ENCODE measurements at regions not wholly inside any gene's neighbourhood (a gene's known extent, or its start where the extent isn't known, plus 50 kb on each side); places are given as distances from the start of the nearest gene placed in this dataset.
"Not testable (repeated sequence)": the region's sequence is repeated elsewhere in the genome, so short reads cannot be mapped to it uniquely, and the experiment has no call there.

DNA sequence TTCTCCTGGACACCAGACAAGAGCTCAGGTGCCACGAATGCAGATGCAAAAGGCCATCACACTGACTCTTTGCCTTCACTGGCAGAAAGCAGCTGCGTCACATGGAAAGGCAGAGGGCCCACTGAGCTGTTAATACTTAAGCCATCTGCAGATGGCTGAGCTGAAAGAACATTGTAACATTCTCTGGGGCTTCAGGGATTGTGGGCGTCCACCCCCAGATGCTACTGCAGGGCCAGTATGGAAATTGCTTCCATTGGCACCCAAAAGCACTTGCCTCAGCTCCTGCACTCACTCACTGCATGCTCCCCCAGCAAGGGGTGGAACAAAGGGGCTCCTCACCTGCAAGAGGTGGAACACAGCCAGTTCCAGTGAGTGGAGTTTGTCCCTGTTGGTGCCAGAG lies 1264.6 kb downstream of the REEP3 start:
- Mint-ChIP-seq H3K4me3 (no peak overlapping the region), H3K9me3 (peaks cover 9% of the 10 kb centered on the region in 2 donors), H3K36me3 (no peaks in the 10 kb centered on the region), H3K27ac (no peak overlapping the region), H3K4me1 (no peaks in the 10 kb centered on the region), H3K27me3 (ENCODE audit: low read depth in 2 of 2) (no peaks in the 10 kb centered on the region)
- Histone ChIP-seq H3K27me3 (ENCODE audit: control insufficient read depth, insufficient read depth, low read length) (no peaks in the 10 kb centered on the region), H3K36me3 (ENCODE audit: control insufficient read depth, insufficient read depth, low read length) (no peaks in the 10 kb centered on the region), H3K27ac (ENCODE audit: low read length) (no peak overlapping the region), H3K4me1 (ENCODE audit: control insufficient read depth, insufficient read depth, low read length) (no peaks in the 10 kb centered on the region), H3K9me3 (ENCODE audit: control insufficient read depth, insufficient read depth, low read length) (peaks cover 4% of the 10 kb centered on the region), H3K4me3 (ENCODE audit: low read length) (no peak overlapping the region)
- no peak for ATAC-seq
- intact Hi-C loops (cut with micrococcal nuclease) = no loop called here
- no peak for DNase-seq
- TF ChIP-seq, protein P1, sequence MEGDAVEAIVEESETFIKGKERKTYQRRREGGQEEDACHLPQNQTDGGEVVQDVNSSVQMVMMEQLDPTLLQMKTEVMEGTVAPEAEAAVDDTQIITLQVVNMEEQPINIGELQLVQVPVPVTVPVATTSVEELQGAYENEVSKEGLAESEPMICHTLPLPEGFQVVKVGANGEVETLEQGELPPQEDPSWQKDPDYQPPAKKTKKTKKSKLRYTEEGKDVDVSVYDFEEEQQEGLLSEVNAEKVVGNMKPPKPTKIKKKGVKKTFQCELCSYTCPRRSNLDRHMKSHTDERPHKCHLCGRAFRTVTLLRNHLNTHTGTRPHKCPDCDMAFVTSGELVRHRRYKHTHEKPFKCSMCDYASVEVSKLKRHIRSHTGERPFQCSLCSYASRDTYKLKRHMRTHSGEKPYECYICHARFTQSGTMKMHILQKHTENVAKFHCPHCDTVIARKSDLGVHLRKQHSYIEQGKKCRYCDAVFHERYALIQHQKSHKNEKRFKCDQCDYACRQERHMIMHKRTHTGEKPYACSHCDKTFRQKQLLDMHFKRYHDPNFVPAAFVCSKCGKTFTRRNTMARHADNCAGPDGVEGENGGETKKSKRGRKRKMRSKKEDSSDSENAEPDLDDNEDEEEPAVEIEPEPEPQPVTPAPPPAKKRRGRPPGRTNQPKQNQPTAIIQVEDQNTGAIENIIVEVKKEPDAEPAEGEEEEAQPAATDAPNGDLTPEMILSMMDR (IDR thresholded peaks at IDR 0.05) = no peak
- 80% methylated on average over 3 of the region's 3 CpGs for WGBS (ENCODE audit: insufficient coverage)

DNA sequence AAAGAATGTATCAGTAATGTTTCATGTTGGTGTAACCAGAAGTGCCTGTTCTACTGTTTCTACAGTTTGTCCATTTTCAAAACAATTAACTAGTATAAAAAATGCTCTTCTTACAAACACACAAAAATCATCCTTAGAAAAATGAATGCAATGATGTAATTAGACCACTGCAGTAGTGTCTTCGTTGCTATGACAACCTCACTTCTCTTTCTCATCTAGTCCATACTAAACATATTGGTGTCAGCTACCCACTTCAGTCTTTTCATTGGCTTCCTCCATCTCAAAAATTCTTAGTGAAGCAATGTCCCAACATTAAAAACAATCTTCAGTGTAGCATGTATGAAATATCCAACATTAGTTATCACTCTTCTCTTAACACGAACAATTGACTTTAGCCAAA lies 1265.8 kb downstream of the REEP3 start:
- Mint-ChIP-seq H3K27ac (no peak overlapping the region), H3K9me3 (peaks cover 9% of the 10 kb centered on the region in 2 donors), H3K27me3 (ENCODE audit: low read depth in 2 of 2) (no peaks in the 10 kb centered on the region), H3K36me3 (no peaks in the 10 kb centered on the region), H3K4me3 (no peak overlapping the region), H3K4me1 (no peaks in the 10 kb centered on the region)
- Histone ChIP-seq H3K9me3 (ENCODE audit: control insufficient read depth, insufficient read depth, low read length) (peaks cover 4% of the 10 kb centered on the region), H3K27me3 (ENCODE audit: control insufficient read depth, insufficient read depth, low read length) (no peaks in the 10 kb centered on the region), H3K4me3 (ENCODE audit: low read length) (no peak overlapping the region), H3K36me3 (ENCODE audit: control insufficient read depth, insufficient read depth, low read length) (no peaks in the 10 kb centered on the region), H3K4me1 (ENCODE audit: control insufficient read depth, insufficient read depth, low read length) (no peaks in the 10 kb centered on the region), H3K27ac (ENCODE audit: low read length) (no peak overlapping the region)
- DNase-seq = no peak
- no peak for ATAC-seq
- WGBS (ENCODE audit: insufficient coverage) = 78% methylated on average over 2 of the region's 2 CpGs
- intact Hi-C loops (cut with micrococcal nuclease) = no loop called here
- TF ChIP-seq, protein P1 (IDR thresholded peaks at IDR 0.05) = no peak

DNA sequence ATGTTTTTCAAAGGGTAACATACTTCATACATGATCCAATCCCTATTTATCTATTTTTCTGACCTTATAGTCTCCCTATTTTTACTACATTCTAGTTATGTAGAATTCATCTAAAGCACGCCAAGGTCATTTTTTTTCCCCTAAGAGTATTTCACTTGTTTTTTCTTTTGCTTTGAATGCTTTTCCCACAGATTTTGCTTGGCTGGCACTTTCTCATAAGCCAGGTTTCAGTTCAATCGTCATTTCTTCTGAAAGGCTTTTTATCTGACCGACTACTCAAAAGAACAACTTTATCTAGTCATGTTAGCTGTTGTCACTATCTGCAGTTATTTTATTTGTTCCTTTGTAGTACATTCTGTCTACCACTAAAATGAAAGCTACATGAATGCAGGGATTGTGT lies 1274.6 kb downstream of the REEP3 start:
- H3K4me3 Mint-ChIP-seq = no peak overlapping the region
- H3K27me3 Mint-ChIP-seq (ENCODE audit: low read depth in 2 of 2) = no peaks in the 10 kb centered on the region
- DNase-seq = no peak
- no peaks in the 10 kb centered on the region for H3K9me3 ChIP-seq (ENCODE audit: control insufficient read depth, insufficient read depth, low read length)
- no peaks in the 10 kb centered on the region for H3K4me1 Mint-ChIP-seq
- peaks cover 4 to 21% of the 10 kb centered on the region in 2 donors for H3K9me3 Mint-ChIP-seq
- H3K4me1 ChIP-seq (ENCODE audit: control insufficient read depth, insufficient read depth, low read length) = no peaks in the 10 kb centered on the region
- intact Hi-C loops (cut with micrococcal nuclease) = no loop called here
- no peak overlapping the region for H3K27ac Mint-ChIP-seq
- TF ChIP-seq, protein P1 (IDR thresholded peaks at IDR 0.05) = no peak
- no peaks in the 10 kb centered on the region for H3K27me3 ChIP-seq (ENCODE audit: control insufficient read depth, insufficient read depth, low read length)
- H3K27ac ChIP-seq (ENCODE audit: low read length) = no peak overlapping the region
- no peaks in the 10 kb centered on the region for H3K36me3 ChIP-seq (ENCODE audit: control insufficient read depth, insufficient read depth, low read length)
- H3K36me3 Mint-ChIP-seq = no peaks in the 10 kb centered on the region
- WGBS (ENCODE audit: insufficient coverage) = 95% methylated on average over 3 of the region's 3 CpGs
- H3K4me3 ChIP-seq (ENCODE audit: low read length) = no peak overlapping the region
- no peak for ATAC-seq

DNA sequence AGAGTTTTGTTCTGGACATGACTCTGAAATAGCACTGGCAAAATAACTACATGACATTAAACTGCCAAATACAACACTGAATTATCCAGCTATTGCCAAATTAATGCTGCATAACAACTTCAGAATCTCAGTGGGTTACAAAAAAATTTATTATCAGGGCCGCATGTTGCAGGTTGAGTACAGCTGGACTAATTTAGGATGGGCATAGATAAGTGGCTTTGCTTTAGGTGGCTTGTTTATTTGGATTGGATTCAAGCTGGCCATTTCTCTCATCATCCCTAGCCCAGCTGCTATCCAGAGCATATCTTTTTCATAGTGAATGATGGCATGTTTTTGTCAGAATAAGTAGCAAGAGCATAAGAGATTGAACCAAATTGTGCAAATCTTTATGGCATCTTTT lies 1277.1 kb downstream of the REEP3 start:
- H3K9me3 Mint-ChIP-seq = peaks cover 4 to 23% of the 10 kb centered on the region in 2 donors
- no peaks in the 10 kb centered on the region for H3K27me3 Mint-ChIP-seq (ENCODE audit: low read depth in 2 of 2)
- no peak overlapping the region for H3K27ac Mint-ChIP-seq
- no peaks in the 10 kb centered on the region for H3K36me3 Mint-ChIP-seq
- intact Hi-C loops (cut with micrococcal nuclease) = no loop called here
- no peak overlapping the region for H3K4me3 ChIP-seq (ENCODE audit: low read length)
- ATAC-seq (no peak), DNase-seq (no peak)
- H3K9me3 ChIP-seq (ENCODE audit: control insufficient read depth, insufficient read depth, low read length) = no peaks in the 10 kb centered on the region
- H3K4me1 Mint-ChIP-seq = no peaks in the 10 kb centered on the region
- H3K27ac ChIP-seq (ENCODE audit: low read length) = no peak overlapping the region
- H3K27me3 ChIP-seq (ENCODE audit: control insufficient read depth, insufficient read depth, low read length) = no peaks in the 10 kb centered on the region
- H3K4me3 Mint-ChIP-seq = no peak overlapping the region
- TF ChIP-seq, protein P1 (IDR thresholded peaks at IDR 0.05) = no peak
- no peaks in the 10 kb centered on the region for H3K36me3 ChIP-seq (ENCODE audit: control insufficient read depth, insufficient read depth, low read length)
- no peaks in the 10 kb centered on the region for H3K4me1 ChIP-seq (ENCODE audit: control insufficient read depth, insufficient read depth, low read length)
- 85% methylated on average over 1 of the region's 1 CpG for WGBS (ENCODE audit: insufficient coverage)

DNA sequence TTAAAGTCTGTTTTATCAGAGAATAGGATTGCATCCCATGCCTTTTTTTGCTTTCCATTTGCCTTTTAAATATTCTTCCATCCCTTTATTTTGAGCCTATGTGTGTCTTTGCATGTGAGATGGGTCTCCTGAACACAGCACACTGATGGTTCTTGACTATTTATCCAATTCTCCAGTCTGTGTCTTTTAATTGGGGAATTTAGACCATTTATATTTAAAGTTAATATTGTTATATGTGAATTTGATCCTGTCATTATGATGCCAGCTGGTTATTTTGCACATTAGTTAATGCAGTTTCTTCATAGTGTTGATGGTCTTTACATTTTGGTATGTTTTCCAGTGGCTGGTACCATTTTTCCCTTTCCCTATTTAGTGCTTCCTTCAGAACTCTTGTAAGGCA lies 1287.0 kb downstream of the REEP3 start:
- ATAC-seq; H3K4me3 Mint-ChIP-seq; H3K9me3 ChIP-seq (ENCODE audit: control insufficient read depth, insufficient read depth, low read length); H3K27me3 Mint-ChIP-seq (ENCODE audit: low read depth in 2 of 2); H3K4me1 Mint-ChIP-seq; H3K27ac ChIP-seq (ENCODE audit: low read length); H3K36me3 ChIP-seq (ENCODE audit: control insufficient read depth, insufficient read depth, low read length); H3K4me3 ChIP-seq (ENCODE audit: low read length); intact Hi-C loops (cut with micrococcal nuclease); H3K27me3 ChIP-seq (ENCODE audit: control insufficient read depth, insufficient read depth, low read length); H3K27ac Mint-ChIP-seq; DNase-seq; H3K9me3 Mint-ChIP-seq; H3K36me3 Mint-ChIP-seq; H3K4me1 ChIP-seq (ENCODE audit: control insufficient read depth, insufficient read depth, low read length): not testable (repeated sequence)

DNA sequence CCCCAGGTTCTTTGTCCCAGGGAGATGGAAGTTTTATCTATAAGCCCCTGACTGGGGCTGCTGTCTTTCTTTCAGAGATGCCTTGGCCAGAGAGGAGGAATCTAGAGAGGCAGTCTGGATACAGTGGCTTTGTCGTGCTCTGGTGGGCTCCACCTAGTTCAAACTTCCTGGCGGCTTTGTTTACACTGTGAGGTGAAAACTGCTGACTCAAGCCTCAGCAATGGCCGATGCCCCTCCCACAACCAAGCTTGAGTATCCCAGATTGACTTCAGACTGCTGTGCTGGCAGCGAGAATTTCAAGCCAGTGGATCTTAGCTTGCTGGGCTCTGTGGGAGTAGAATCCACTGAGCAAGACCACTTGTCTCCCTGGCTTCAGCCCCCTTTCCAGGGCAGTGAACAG lies 1288.8 kb downstream of the REEP3 start:
- H3K4me3 Mint-ChIP-seq; DNase-seq; H3K27ac Mint-ChIP-seq; H3K4me1 Mint-ChIP-seq; H3K36me3 Mint-ChIP-seq; ATAC-seq; H3K9me3 ChIP-seq (ENCODE audit: control insufficient read depth, insufficient read depth, low read length); H3K36me3 ChIP-seq (ENCODE audit: control insufficient read depth, insufficient read depth, low read length); H3K4me1 ChIP-seq (ENCODE audit: control insufficient read depth, insufficient read depth, low read length); H3K9me3 Mint-ChIP-seq; intact Hi-C loops (cut with micrococcal nuclease); H3K4me3 ChIP-seq (ENCODE audit: low read length); H3K27me3 ChIP-seq (ENCODE audit: control insufficient read depth, insufficient read depth, low read length); H3K27me3 Mint-ChIP-seq (ENCODE audit: low read depth in 2 of 2); H3K27ac ChIP-seq (ENCODE audit: low read length): not testable (repeated sequence)
- WGBS (ENCODE audit: insufficient coverage) = 64% methylated on average over 4 of the region's 4 CpGs

Measured in natural killer cell (primary cell).